ENCODE measurements at regions not wholly inside any gene's neighbourhood (a gene's known extent, or its start where the extent isn't known, plus 50 kb on each side); places are given as distances from the start of the nearest gene placed in this dataset.

DNA sequence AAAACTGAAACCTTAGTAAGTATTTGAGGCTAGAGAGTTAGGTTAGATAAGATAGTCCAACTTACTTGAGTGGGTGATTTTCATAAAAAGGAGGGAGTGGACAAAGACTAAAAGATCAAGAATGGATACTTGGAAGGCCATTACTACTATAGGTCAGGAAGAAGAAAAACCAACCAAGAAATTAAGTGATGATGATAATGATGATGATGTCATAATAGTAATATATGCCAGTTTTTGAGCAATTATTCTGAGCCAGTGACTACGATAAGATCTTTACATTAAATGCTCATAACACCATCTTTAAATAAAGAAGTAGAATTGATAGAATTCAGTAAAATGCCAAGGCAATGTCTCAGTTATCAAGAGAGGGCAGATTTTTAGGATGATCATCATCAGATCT lies 430.7 kb upstream of the ADAMTS5 start:
- TF ChIP-seq CTCF (conservative IDR thresholded peaks at IDR 0.05 in 1 of 2, IDR thresholded peaks at IDR 0.05 in 1 of 2; ENCODE audit: extremely low read depth in 1 of 2, insufficient read depth in 1 of 2, low read depth in 1 of 2, low read length in 2 of 2) (no peak), EZH2 (IDR thresholded peaks at IDR 0.05; ENCODE audit: borderline replicate concordance, low read length) (no peak)
